Muscle of arm (tissue), 1 donor: ENCODE measurements at regions not wholly inside any gene's neighbourhood (a gene's known extent, or its start where the extent isn't known, plus 50 kb on each side); places are given as distances from the start of the nearest gene placed in this dataset.
"Not testable (repeated sequence)": the region's sequence is repeated elsewhere in the genome, so short reads cannot be mapped to it uniquely, and the experiment has no call there.

Experiments used
- DNase-seq: peaks from one replicate; pipeline ENCODE4 v3.0.0-alpha.2; 2013

DNA sequence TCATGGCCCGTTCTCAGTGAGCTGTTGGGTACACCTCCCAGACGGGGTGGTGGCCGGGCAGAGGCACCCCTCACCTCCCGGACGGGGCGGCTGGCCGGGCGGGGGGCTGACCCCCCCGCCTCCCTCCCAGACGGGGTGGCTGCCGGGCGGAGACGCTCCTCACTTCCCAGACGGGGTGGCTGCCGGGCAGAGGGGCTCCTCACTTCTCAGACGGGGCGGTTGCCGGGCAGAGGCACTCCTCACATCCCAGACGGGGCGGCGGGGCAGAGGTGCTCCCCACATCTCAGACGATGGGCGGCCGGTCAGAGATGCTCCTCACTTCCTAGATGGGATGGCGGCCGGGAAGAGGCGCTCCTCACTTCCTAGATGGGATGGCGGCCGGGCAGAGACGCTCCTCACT, 129.7 kb upstream of the DAAM1 start:
- DNase-seq, result not testable (repeated sequence)

DNA sequence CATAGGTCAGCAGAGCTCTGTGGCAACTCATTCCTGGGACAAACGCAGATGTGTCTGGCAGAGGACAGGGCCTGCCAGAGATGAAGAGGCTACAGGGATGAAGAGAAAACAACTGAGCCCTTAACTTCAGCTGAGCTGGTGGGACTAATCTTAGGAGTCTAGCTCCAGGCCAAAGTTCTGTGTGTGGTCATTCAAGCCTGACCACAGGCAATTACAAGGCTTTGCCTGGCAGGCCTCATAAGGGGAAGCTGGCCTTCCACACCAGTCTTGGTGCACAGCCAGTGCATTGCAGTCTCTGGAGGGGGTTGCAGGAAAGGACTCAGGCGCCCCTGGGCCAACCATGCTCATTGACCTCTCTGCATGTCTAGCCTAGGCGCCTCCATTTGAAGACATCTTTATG, 127.6 kb upstream of the DAAM1 start:
- no peak for DNase-seq

DNA sequence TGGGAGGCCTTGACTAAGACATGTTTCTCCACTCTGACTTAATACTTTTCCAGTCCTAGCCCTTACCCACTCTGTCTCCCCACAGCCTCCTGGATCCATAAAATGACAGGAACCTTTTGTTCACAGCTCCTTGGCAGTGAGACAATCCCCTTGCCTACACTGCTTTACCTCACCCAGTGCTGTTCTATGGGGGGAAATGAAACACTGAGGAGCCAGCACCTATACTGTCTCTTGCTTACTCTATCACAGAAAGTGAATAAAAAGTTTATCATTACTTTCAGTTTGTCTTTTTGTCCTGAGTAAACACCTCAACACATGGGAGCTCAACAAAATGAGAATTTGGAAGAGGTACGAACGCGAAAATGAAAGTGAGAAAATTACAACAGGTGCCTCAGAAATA, 127.2 kb upstream of the DAAM1 start:
- no peak for DNase-seq

DNA sequence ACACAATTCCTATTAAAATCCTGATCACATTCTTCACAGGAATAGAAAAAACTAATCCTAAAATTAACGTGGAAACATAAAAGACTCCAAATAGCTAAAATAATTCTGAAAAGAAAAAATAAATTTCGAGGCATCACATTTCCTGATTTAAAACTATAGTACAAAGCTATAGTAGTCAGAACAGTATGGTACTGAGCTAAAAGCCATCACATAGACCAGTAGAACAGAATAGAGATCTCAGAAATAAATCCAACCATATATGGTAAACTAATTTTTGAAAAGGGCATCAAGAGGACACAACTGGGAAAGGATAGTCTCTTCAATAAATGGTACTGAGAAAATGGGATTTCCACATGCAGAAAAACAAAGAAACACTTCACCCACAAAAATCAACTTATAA, 125.2 kb upstream of the DAAM1 start:
- DNase-seq, result no peak

DNA sequence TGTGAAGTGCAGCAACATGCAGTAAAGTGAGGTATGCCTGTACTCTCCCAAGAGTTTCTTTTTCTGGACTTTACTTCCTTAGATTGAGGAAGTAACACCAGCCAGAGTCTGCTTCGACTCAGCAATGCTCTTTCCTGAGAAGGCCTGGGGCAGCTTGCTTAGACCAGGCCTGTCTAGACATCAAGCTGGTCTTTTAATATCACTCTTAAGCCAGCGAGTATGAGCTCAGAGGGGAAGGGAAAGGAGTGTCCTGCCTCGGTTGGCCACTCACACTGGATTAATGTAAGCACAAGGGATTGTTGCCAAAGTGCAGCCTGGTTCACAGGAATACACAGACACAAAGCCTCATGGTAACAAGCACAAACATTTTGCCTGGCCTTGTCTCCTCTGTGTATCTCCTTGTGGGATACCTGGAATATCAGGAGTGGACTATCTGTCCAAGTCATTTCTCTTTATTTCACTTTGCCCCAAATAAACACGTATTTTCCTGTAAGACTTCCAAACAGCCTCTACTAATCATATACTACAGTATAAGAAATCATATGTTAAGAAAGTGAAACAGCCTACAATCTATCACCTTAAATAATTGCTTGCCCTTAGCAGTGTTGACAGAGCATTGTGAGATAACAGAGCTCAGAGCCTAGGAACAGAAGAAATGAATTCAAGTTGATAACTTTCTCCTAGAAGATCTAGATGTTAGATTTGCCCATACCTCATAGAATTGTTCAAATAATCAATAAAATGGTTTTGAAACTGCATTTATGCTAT, 121.2 kb upstream of the DAAM1 start:
- no peak for DNase-seq

DNA sequence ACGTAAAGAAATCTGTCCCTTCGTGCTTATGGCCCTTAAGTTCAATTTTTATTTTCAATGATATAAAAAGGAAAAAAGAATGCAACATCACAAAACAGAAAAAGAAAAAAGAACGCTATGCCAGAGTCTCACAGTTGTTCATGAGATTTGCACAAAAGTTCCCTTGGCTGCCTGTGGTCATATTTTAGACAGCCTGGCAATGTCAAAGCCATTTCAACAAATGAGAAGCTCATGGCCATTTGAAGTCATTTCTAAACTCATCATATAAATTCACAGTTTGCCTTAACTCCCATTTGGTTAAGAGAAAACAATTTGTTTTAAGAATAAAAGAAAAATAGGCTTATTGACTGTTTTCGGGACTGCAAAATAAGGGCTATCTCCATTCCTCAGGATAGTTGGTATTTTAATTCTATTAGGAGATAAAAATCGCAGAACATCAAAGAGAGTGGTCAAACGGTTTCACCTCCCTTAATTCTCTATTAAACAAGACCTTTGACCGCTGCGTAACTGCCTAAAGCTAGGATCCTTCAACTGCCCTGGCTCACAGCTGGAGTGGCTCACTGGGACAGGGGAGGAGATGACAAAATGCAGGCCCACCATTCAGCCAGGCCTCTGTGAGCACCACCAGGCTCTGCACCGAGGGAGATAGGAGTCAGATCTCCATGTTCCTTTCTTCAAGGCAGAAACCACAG, 119.2 kb upstream of the DAAM1 start:
- no peak for DNase-seq

DNA sequence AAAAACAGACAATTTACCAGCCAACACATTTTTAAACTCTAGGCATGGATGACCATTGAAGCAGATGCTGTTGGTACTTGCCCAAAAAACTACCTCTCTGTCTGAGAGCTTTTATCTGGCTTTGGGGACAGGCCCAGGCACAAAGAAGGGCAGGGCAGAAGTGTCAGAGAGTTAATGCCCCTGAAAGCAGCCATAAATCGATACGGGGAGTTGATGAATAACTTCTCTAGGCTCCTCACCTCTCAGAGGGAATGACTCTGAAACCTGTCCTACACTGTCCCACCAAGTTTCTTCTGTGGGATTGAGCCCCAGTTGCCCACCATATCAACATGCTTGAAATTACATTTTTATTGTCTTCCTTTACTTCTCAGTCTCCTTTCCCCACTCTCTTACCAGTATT, 113.0 kb upstream of the DAAM1 start:
- DNase-seq, result no peak

DNA sequence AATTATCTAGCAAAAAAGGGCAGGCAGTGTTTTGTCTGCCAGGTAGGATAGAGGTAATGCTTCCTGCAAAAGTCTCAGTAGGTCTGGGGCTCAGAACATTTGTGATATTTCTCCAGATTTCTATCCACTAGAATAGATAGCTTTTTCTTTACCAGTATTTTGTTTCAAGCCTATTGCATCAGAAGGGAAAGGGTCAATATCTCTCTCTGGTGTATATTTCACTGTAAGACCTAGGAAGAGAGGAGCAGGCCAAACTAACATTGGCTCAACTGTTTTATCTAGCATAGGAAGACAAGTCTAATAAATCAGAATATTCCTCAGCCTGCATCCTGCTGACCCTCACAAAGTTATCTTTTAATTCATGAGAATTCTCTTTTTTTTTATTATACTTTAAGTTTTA, 106.7 kb upstream of the DAAM1 start:
- no peak for DNase-seq

DNA sequence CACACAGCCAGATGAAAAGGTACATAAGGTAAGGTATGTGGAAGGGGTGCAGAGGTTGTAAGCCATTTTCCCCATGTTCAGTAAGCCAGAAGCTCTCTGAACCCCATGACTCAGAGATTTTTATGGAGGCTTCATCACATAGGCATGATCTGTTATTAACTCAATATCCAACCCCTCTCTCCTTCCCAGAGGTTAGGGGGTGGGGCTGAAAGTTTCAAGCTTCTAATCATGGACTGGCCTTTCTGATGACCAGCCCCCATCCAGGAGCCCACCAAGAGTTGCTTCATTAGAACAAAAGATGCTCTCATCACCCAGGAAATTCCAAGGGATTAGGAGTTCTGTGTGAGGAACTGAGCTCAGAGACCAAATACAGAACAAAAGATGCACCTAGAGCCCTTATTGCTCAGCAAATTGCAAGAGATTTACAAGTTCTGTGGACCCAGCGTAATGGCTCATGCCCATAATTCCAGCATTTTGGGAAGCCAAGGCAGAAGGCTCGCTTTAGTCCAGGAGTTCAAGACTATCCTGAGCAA, 103.2 kb upstream of the DAAM1 start:
- DNase-seq, result no peak

DNA sequence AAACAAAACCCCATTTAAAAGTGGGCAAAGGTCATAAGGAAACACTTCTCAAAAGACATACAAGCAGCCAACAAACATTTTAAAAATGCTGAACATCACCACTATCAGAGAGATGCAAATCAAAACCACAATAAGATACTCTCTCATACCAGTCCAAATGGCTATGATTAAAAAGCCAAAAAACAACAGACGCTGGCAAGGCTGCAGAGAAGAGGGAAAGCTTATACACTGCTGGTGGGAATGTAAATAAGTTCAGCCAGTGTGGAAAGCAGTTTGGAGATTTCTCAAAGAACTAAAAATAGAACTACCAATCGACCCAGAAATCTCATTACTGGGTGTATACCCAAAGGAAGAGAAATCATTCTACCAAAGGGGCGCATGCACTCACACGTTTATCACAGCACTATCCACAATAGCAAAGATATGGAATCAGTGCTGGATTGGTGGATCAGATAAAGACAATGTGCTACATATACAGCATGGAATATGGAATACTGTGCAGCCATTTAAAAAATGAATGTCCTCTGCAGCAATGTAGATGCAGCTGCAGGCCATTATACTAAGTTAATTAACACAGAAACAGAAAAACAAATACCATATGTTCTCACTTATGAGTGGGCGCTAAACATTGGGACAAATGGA, 102.1 kb upstream of the DAAM1 start:
- no peak for DNase-seq

DNA sequence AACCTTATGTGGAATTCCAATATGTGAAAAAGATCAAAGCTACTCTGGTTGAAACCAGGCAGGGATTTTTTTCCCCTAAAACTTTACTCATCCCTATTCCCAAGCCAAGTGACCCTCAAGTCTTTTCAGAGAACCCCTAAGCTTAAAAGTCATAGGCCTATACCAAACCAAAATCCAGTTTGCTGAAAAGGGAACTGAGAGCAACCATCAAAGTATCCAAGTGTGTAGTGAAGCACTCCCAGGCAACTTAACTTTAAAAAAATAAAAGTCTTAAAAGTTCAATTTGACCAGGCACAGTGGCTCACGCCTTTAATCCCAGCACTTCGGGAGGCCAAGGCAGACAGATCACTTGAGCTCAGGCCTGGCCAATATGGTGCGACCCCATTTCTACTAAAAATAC, 101.2 kb upstream of the DAAM1 start:
- DNase-seq, result no peak

DNA sequence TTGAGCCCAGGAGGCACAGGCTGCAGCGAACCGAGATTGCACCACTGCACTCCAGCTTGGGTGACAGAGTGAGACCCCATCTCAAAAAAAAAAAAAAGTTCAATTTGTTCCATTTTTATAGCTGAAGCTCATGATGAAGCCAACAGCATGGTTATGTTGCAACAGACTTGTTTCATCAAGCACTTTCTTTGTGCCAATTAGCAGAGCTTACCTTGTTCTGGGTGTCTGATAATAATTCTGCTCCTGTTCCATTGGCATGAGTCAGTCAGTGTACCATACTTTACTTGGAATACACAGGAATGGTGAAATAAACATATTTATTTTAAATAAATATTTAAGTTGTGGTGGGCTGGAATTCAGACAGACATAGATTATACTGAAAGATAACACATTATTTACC, 100.8 kb upstream of the DAAM1 start:
- DNase-seq, result no peak

DNA sequence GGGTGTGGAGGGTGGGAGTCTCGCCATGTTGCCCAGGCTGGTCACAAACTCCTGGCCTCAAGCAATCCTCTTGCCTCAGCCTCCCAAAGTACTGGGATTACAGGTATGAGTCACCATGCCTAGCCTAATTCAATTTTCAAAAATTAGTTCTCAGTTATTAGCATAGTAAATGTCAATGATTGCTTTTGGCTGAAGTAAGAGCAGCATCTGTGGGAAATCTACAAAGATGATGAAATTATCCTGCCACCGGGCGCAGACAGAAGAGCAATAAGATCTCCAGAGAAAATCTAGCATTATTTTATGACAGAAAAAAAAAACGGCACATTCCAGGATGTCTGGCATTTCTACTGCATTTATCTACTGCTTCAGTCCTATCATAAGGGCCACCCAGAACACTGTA, 97.9 kb upstream of the DAAM1 start:
- DNase-seq, result no peak

DNA sequence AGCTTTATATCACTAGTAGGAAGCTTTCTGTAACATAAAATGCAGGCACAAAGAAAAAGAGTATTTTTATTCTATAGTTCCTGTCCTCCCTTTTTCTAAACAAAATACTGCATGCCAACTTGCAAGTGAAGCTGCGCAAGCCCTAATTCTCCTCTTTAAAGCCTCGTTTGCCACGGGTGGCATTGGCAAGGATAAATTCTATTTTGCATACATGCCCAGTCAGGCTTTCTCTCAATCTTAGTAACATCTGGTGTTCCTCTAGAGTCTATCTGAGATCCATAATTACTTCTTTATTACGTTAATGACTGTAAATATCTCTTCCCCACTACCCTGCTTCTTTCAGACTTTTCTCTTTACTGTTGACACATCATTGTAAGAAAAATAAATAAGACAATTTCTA, 97.1 kb upstream of the DAAM1 start:
- DNase-seq, result no peak

DNA sequence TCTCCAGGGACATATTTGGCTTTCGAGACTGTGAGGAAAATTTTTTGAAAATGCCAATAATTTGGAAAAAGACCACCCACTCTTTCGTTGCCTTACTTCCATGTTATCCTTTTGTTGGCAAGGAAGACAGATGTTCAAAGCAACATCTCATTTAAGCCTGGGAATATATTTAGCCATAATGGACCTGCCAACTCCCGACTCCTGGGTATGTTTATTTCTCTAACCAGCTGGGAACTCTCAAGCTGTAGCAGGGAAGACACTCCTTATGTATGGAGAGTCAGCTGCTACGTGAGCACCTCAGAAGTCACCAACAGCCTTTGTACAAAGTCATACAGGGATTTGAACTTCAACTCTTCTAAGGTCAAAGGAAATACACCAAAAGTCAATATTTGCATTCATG, 96.5 kb upstream of the DAAM1 start:
- DNase-seq, result no peak

DNA sequence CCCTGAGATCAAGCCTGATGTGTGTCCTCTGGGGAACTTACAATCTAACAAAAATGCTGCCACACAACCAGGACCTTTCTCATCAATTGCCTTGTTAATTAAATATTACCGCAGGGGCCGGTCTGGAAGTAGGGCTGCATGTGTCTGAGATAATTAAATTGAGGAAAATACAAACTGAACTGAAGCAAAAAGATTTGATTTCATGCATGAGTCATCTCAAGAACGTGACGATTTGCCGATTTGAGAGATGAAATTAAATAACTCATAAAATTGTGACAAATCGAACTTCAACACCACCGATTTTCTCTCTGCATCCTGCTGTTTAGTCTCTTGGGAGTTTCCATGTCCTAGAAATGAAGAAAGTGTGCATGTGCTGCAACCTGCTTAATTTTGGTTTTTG, 94.6 kb upstream of the DAAM1 start:
- no peak for DNase-seq

DNA sequence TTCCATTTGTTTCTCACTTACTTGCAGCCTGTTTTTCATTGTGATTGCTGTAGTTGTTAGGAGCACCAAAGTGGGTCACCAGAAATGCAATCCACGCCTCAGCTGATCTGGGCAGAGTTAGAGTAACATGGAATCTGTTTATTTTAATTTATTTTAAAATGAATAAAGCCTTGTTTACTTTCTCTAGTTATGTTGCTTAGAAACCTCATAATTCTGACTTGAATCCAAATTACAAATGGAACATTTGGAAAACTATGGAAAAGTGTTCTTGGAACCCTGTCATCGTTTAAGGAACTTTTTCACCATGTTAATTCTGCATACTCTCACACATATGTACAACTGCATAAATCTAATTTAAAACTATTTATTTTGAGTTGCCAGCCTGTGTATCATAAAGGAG, 92.2 kb upstream of the DAAM1 start:
- DNase-seq, result peak; percentile 45

DNA sequence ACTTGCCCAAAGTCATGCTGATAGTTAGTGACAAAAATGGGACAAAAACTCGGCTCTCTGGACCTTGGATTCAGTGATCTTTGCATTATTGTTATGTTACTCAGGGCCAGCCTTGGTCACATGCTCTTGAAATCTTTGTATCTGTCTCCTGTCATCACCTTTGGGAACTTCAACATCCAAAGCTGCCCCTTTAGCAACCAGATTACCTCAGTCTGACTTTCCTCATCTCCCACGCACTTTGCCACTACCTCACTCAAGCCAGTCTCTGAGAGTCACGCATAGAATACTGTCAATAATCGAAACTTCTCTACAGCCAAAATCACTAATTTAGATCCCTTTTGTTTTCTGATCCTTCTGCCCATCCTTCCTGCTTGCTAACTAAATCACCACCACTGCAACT, 90.8 kb upstream of the DAAM1 start:
- no peak for DNase-seq

DNA sequence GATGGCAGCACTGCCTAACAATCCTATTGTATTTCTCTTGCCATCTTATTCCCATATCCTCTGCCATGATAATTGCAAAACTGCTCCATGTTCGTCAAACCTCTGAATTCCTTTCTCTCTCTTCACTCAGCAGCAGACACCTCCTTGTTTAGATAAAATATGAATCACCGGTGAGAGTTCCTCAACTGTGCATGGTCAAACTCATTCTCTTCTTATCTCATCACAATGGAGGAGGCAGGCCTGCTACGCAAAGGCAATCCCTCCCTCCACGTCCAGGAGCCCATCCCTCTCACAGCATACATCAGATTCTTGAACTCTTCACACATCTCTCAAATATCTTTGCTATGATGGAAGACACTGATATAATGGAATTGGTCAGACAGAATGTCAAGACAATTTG, 90.1 kb upstream of the DAAM1 start:
- no peak for DNase-seq

DNA sequence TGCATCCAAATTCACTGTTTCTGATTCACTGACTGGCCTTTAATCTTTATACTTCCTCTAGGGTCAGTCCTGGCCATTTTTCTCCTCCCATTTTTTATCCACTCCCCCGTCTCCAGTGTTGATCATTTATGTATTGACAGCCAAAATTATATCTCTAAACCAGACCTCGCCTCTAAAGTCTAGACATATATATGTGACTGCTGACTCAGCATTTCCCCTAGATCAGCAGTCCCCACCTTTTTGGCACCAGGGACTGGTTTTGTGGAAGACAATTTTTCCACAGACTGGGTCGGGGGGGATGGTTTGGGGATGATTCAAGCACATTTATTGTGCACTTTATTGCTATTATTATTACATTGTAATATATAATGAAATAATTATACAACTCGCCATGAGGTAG, 88.3 kb upstream of the DAAM1 start:
- DNase-seq, result no peak

DNA sequence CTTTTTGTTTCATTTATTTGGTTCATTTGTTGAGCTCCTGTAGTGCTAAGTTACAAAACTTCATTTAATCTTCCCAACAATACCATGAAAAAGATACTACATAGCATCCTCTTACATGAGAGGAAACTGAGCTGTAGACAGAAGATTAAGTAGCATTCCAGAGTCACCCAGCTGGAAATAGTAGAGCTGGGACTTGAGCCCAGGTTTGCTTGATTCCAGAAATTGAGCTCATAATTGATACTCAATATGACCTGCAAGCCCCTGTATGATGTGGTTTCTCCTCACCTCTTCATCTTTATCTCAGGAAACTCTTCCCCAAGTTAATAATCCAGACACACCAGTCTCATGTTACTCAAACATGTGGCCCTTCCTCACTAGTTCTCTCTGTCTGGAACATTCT, 87.0 kb upstream of the DAAM1 start:
- DNase-seq, result no peak

DNA sequence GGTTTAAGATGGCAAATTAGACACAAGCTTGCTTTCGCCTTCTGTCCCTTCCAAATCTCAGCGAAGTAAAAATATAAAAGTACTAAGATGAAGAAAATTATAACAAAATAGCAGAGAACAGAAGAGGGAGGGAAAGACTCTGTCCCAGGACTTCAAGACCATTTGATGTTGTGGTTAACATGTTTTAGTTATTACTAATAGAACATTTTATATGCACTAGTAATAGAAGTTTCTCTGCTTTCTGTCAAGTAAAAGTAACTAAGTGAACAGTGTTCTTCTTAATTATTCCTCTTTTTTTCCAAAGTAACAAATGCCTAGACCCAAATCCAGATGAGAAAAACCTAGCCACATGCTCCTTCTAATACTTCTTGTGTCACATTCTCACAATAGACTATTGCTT, 85.1 kb upstream of the DAAM1 start:
- DNase-seq, result no peak

DNA sequence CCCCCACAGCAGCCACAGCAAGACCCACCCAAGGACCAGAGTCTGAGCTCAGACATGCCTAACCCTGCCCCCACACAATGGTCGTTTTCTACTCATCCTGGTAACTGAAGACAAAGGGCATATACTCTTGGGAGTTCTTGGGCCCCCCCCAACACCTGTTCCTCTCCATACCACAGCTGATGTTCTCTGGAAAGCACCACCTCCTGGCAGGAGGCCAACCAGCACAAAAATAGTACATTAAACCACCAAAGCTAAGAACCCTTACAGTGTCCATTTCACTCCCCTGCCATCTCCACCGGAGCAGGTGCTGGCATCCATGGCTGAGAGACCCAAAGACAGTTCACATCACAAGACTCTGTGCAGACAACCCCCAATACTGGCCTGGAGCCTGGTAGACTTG, 80.6 kb upstream of the DAAM1 start:
- no peak for DNase-seq
